RWPE1 (cell line): ENCODE measurements at regions not wholly inside any gene's neighbourhood (a gene's known extent, or its start where the extent isn't known, plus 50 kb on each side); places are given as distances from the start of the nearest gene placed in this dataset.

Experiments
- CTCF ChIA-PET: fragments of 350-600 bp; sonication (Branson Sonifier 250); formaldehyde crosslinking; extraction: SDS; loops from one replicate; lab custom pipeline; 2021; lab: Yijun Ruan, JAX
- POLR2A ChIA-PET: fragments of 400-600 bp; formaldehyde crosslinking; extraction: SDS; loops from one replicate; lab custom pipeline; 2020; ENCODE audit warnings: antibody characterized with exemption; ENCODE audit not compliant: low non-redundant PET; lab: Yijun Ruan, JAX
- DNase-seq: peaks from one replicate; pipeline ENCODE4 v3.0.0; 2012; ENCODE audit warnings: low spot score
- H3K27ac ChIP-seq: fragments of 450-650 bp; 2 replicates; pipeline ENCODE4 v1.5.1; 2017
- CTCF ChIP-seq: fragments of 450-650 bp; conservative IDR thresholded peaks from 2 replicates; pipeline ENCODE4 v1.5.1; 2017; ENCODE audit warnings: low read depth, mild to moderate bottlenecking

DNA sequence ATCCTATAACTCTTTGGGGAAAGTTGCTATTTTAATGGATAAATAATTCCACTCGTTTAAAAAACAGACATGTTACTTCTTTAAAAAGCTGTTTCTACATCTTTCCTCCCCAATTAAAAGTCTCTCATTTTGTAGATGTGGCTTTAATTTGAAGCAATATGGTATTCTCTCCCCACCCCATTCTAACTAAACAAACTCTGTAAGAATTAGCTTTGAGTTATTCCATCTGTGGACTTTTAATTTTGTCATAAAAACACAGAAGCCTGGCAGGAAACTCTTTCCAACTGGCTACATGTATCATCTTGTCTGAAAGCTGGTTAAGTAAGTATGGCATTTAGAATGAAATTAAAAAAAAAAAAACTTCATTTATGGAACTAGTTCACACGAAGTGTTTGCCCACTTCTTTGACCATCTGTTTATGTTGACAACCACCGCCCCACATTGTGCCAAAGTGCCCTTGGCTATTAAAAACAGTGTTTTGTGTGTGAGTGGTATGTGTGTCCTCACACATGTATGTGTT is 140.3 kb downstream of the NAA11 start:
- ChIA-PET POLR2A (no interaction called here), CTCF (interaction anchor here (0.6 kb wide), 1 partner anchor 199 kb away, joined by 3 read pairs; no protein-coding TSS in a partner anchor)
- TF ChIP-seq CTCF = no peak

GRCh38 chr4:79184476-79184875 is 141.4 kb downstream of the NAA11 start:
- H3K27ac ChIP-seq = no peak overlapping the region
- no peak for DNase-seq
- ChIA-PET POLR2A (no interaction called here), CTCF (no interaction called here)
- no peak for TF ChIP-seq CTCF

More for the DNA sequence above, 140.3 kb downstream of the NAA11 start:
- H3K27ac ChIP-seq = no peak overlapping the region
- no peak for DNase-seq

- ChIA-PET CTCF (no interaction called here), POLR2A (no interaction called here)
- no peak for TF ChIP-seq CTCF
- no peak overlapping the region for H3K27ac ChIP-seq
- DNase-seq = no peak
These were observed 143.7 kb downstream of the NAA11 start for GRCh38 chr4:79182209-79182608.

GRCh38 chr4:79181190-79181589 is 144.7 kb downstream of the NAA11 start:
- CTCF ChIA-PET = no interaction called here
- POLR2A ChIA-PET = no interaction called here
- TF ChIP-seq CTCF = no peak
- no peak for DNase-seq
- H3K27ac ChIP-seq = no peak overlapping the region

- no peak for TF ChIP-seq CTCF
- H3K27ac ChIP-seq = no peak overlapping the region
- ChIA-PET POLR2A (no interaction called here), CTCF (no interaction called here)
- DNase-seq = no peak
These were observed 147.1 kb downstream of the NAA11 start for GRCh38 chr4:79178760-79179159.

- POLR2A ChIA-PET = no interaction called here
These were observed 148.5 kb downstream of the NAA11 start for GRCh38 chr4:79177388-79177787.

More at GRCh38 chr4:79177388-79177787, 148.5 kb downstream of the NAA11 start:
- TF ChIP-seq CTCF = no peak
- DNase-seq = no peak
- H3K27ac ChIP-seq = no peak overlapping the region
- CTCF ChIA-PET = interaction anchor here (0.6 kb wide), 1 partner anchor 225 kb away, joined by 6 read pairs; no protein-coding TSS in a partner anchor
